Stomach (tissue), 4 donors: ENCODE measurements at regions not wholly inside any gene's neighbourhood (a gene's known extent, or its start where the extent isn't known, plus 50 kb on each side); places are given as distances from the start of the nearest gene placed in this dataset.

ENCODE experiments used
- EP300 ChIP-seq: sonication (generic); formaldehyde crosslinking; IDR thresholded peaks from one replicate; pipeline ENCODE4 v1.6.1; 2017; ENCODE audit warnings: antibody characterized with exemption
- POLR2A ChIP-seq, 4 donors: fragments of 450-650 bp; IDR thresholded peaks; one replicate each; pipeline ENCODE4 v1.6.1; 2016; ENCODE audit warnings: antibody characterized with exemption in 4 of 4, control low read depth in 2 of 4, mild to moderate bottlenecking in 1 of 4, moderate library complexity in 1 of 4
- POLR2AphosphoS5 ChIP-seq, 3 donors: sonication (generic); formaldehyde crosslinking; IDR thresholded peaks; one replicate each; pipeline ENCODE4 v1.6.1; 2016; ENCODE audit warnings: antibody characterized with exemption in 3 of 3
- TF ChIP-seq, protein P1 (sequence below), 7 experiments: fragments of 450-650 bp in 4 of 7; fragments of 200-600 bp in 3 of 7; sonication (generic) in 3 of 7; IDR thresholded peaks; one replicate each; pipeline ENCODE4 v1.5.1; 2016 to 2019; ENCODE audit warnings: antibody characterized with exemption in 7 of 7, control low read depth in 2 of 7, mild to moderate bottlenecking in 1 of 7

DNA sequence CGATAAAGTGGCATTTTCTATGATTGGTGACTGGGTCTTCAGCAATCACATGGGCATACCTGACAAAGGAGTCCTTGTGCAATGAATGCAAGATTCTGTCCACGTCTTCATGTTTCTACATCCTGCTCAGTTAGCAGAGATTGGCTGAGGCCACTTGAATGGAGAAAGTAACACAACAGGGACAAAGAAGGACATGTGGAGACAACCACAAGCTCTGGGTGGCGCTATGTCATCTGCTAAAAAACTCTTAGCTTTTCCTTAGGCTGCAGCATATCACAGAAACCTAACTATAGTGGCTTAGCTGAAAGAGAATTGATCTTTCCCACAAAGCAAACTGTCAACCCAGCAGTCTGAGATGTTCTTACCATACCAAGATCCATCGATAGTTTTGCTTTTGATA lies 1109.7 kb downstream of the SOCS6 start:
- TF ChIP-seq POLR2A (IDR thresholded peaks at IDR 0.05) (no peak), EP300 (no peak), POLR2AphosphoS5 (IDR thresholded peaks at IDR 0.05) (no peak)
- TF ChIP-seq, protein P1, sequence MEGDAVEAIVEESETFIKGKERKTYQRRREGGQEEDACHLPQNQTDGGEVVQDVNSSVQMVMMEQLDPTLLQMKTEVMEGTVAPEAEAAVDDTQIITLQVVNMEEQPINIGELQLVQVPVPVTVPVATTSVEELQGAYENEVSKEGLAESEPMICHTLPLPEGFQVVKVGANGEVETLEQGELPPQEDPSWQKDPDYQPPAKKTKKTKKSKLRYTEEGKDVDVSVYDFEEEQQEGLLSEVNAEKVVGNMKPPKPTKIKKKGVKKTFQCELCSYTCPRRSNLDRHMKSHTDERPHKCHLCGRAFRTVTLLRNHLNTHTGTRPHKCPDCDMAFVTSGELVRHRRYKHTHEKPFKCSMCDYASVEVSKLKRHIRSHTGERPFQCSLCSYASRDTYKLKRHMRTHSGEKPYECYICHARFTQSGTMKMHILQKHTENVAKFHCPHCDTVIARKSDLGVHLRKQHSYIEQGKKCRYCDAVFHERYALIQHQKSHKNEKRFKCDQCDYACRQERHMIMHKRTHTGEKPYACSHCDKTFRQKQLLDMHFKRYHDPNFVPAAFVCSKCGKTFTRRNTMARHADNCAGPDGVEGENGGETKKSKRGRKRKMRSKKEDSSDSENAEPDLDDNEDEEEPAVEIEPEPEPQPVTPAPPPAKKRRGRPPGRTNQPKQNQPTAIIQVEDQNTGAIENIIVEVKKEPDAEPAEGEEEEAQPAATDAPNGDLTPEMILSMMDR (IDR thresholded peaks at IDR 0.05) = no peak
